ENCODE measurements at regions not wholly inside any gene's neighbourhood (a gene's known extent, or its start where the extent isn't known, plus 50 kb on each side); places are given as distances from the start of the nearest gene placed in this dataset.

DNA sequence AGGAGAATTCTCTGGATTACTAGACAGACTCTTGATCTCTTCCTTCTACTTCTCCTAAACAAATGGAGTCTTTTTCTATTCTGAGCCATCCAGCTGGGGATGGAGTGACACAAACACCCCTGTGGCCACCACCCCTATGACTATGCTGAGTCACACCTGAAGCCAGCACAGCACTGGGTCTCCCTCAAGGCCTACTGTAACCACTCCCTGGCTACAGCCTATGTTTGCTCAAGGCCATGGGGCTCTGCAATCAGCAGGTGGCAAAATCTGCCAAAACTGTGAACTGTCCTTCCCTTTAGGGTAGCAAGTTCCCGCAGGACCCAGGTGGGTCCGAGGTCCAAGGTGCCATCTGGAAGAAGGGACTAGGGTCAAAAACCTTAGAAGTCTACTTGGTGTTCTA is 132.3 kb downstream of the TINAG start:
- intact Hi-C loops (cut with DNase I, micrococcal nuclease) = no loop called here
- Histone ChIP-seq H3K36me3 (ENCODE audit: low read depth) (no peaks in the 10 kb centered on the region), H3K4me3 (no peak overlapping the region), H3K9me3 (no peaks in the 10 kb centered on the region), H3K4me1 (ENCODE audit: low read depth) (no peaks in the 10 kb centered on the region)
- TF ChIP-seq, protein P1, sequence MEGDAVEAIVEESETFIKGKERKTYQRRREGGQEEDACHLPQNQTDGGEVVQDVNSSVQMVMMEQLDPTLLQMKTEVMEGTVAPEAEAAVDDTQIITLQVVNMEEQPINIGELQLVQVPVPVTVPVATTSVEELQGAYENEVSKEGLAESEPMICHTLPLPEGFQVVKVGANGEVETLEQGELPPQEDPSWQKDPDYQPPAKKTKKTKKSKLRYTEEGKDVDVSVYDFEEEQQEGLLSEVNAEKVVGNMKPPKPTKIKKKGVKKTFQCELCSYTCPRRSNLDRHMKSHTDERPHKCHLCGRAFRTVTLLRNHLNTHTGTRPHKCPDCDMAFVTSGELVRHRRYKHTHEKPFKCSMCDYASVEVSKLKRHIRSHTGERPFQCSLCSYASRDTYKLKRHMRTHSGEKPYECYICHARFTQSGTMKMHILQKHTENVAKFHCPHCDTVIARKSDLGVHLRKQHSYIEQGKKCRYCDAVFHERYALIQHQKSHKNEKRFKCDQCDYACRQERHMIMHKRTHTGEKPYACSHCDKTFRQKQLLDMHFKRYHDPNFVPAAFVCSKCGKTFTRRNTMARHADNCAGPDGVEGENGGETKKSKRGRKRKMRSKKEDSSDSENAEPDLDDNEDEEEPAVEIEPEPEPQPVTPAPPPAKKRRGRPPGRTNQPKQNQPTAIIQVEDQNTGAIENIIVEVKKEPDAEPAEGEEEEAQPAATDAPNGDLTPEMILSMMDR (IDR thresholded peaks at IDR 0.05) = no peak
- DNase-seq (no peak), ATAC-seq (no peak)

DNA sequence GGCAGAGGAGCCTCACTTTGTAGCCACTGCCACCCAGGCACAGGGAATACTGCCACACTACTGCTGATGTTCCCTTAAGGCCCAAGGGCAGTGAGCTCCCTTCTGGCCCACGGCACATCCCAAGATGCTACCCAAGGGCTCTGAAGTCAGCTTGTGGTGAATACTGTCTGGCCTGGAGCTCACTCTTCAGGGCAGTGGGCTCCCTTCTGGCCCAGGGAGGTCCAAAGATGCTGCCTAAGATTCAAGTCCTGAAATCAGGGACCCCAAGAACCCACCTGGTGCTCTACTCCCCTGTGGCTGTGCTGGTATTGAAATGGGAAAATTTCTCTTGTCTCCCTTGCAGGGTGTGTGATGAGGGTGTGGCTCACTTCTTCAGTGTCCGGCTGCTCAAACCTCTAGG is 132.8 kb downstream of the TINAG start:
- no peak for ATAC-seq
- intact Hi-C loops (cut with DNase I, micrococcal nuclease) = no loop called here
- Histone ChIP-seq H3K36me3 (ENCODE audit: low read depth) (no peaks in the 10 kb centered on the region), H3K9me3 (no peaks in the 10 kb centered on the region), H3K4me3 (no peak overlapping the region), H3K4me1 (ENCODE audit: low read depth) (no peaks in the 10 kb centered on the region)
- DNase-seq = peak in 1 of 3 donors; percentile 19
- TF ChIP-seq, protein P1 (IDR thresholded peaks at IDR 0.05) = no peak

DNA sequence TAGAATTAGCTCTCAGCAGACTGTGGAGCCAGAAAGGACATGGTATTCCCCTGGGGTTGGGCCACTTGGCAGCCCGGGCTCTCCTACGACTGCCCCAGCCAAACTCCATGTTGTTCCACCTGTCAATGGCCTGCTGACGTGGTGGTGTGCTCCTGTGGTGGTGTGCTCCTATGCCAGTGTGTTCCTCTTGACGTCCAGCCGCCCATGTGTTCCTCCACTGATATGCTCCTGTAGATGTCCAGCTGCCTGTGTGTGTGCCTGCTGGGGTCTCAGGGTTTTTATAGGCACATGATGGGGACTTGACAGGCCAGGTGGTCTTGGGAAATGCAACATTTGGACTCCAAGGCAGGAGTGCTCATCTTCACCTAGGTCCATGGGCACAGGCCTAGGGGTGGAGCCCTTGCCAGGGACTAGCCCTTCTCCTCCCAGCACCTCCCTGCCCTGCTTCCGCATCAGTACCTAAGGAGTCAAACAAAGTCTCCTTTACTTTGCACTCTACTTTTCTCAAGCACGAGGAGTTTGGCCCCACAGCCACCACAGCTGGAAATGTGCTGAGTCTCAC is 133.5 kb downstream of the TINAG start:
- no peaks in the 10 kb centered on the region for H3K36me3 ChIP-seq (ENCODE audit: low read depth)
- TF ChIP-seq, protein P1 (IDR thresholded peaks at IDR 0.05) = no peak
- intact Hi-C loops (cut with DNase I, micrococcal nuclease) = no loop called here
- H3K9me3 ChIP-seq = no peaks in the 10 kb centered on the region
- H3K4me1 ChIP-seq (ENCODE audit: low read depth) = no peaks in the 10 kb centered on the region
- peak in 1 of 3 donors; percentile 22 for DNase-seq
- ATAC-seq = no peak
- H3K4me3 ChIP-seq = no peak overlapping the region

DNA sequence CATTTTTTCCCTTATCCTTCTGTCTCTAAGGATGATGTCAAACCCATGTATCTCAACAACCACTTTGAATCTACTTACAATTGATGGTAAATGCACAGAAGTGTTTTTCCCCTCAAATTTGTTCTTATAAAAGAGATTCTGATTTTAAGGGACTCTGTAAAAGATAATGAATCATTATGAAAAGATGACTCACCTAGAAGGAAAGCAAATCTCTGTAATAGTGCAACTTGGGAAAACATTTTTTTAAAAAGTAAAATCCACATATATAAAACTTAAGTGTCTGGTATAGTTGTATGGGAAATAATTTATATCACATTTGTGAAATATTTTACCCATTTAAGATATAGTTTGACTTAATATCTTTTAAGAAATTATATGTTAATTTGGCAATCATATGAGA is 137.0 kb downstream of the TINAG start:
- no peak overlapping the region for H3K4me3 ChIP-seq
- TF ChIP-seq, protein P1 (IDR thresholded peaks at IDR 0.05) = no peak
- intact Hi-C loops (cut with DNase I, micrococcal nuclease) = no loop called here
- DNase-seq (no peak), ATAC-seq (no peak)
- H3K4me1 ChIP-seq (ENCODE audit: low read depth) = no peaks in the 10 kb centered on the region
- no peaks in the 10 kb centered on the region for H3K9me3 ChIP-seq
- H3K36me3 ChIP-seq (ENCODE audit: low read depth) = no peaks in the 10 kb centered on the region

DNA sequence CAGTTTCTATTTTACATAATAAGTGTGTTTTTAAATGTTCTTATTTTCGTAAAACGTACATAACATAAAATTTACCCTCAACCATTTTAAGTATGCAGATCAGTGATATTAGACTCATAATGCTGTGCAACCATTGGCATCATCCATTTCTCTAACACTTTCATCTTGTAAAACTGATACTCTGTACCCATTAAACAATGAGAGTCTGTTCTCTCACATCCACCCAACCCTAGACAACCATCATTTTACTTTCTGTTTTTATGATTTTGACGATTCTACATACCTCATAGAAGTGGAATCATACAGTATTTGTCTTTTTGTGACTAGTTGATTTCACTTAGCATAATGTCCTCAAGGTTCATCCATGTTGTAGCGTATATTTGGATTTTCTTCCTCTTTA is 140.4 kb downstream of the TINAG start:
- H3K36me3 ChIP-seq (ENCODE audit: low read depth) = no peaks in the 10 kb centered on the region
- H3K4me1 ChIP-seq (ENCODE audit: low read depth) = no peaks in the 10 kb centered on the region
- intact Hi-C loops (cut with DNase I, micrococcal nuclease) = no loop called here
- ATAC-seq (no peak), DNase-seq (no peak)
- TF ChIP-seq, protein P1 (IDR thresholded peaks at IDR 0.05) = no peak
- no peak overlapping the region for H3K4me3 ChIP-seq
- no peaks in the 10 kb centered on the region for H3K9me3 ChIP-seq

DNA sequence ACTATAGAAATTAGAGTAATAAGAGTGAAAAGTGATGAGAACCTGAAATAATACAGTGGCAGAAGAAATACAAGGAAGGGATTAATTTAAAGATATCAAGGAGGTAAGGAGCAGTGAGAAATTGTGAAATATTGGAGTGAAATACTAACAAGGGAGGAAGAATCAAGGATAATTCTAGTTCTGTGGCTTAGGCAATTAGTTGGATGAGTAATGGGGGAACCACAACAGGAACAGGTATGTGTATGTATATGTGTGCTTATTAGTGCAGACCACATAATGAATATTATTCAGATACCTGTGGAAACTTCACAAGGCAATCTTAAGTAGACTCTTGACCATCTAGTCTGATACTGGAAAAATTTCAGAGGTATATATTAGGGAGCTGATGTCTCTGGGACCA is 143.3 kb downstream of the TINAG start:
- no peaks in the 10 kb centered on the region for H3K4me1 ChIP-seq (ENCODE audit: low read depth)
- no peaks in the 10 kb centered on the region for H3K9me3 ChIP-seq
- H3K4me3 ChIP-seq = no peak overlapping the region
- TF ChIP-seq, protein P1 (IDR thresholded peaks at IDR 0.05) = no peak
- DNase-seq (no peak), ATAC-seq (no peak)
- intact Hi-C loops (cut with DNase I, micrococcal nuclease) = no loop called here
- no peaks in the 10 kb centered on the region for H3K36me3 ChIP-seq (ENCODE audit: low read depth)

All from mucosa of descending colon (tissue), 3 donors.